Astrocyte (in vitro differentiated cells and primary cell): ENCODE measurements at regions not wholly inside any gene's neighbourhood (a gene's known extent, or its start where the extent isn't known, plus 50 kb on each side); places are given as distances from the start of the nearest gene placed in this dataset.

Experiments used
- DNase-seq: peaks from one replicate; pipeline ENCODE4 v3.0.0-alpha.2; 2010; ENCODE audit warnings: low read depth
- FAIRE-seq: peaks from 2 replicates; lab custom pipeline; 2011; peaks lifted over from hg19 to GRCh38; lab: Jason Lieb, UNC
- H2AFZ ChIP-seq: 2 replicates; pipeline ENCODE4 v1.6.0; 2012; ENCODE audit warnings: low read depth, low read length, inconsistent platforms
- H3K27ac ChIP-seq: 2 replicates; pipeline ENCODE4 v1.5.1; 2011; ENCODE audit warnings: low read depth, low read length, inconsistent platforms
- H3K27me3 ChIP-seq: 2 replicates; pipeline ENCODE4 v1.6.0; 2011; ENCODE audit warnings: low read length, inconsistent platforms; ENCODE audit not compliant: insufficient read depth
- H3K36me3 ChIP-seq: 2 replicates; pipeline ENCODE4 v1.5.1; 2011; ENCODE audit warnings: low read length, inconsistent platforms; ENCODE audit not compliant: insufficient read depth
- H3K4me1 ChIP-seq: 2 replicates; pipeline ENCODE4 v1.5.1; 2011; ENCODE audit warnings: low read length, inconsistent platforms; ENCODE audit not compliant: insufficient read depth
- H3K4me2 ChIP-seq: 2 replicates; pipeline ENCODE4 v1.6.0; 2012; ENCODE audit warnings: low read length, inconsistent platforms
- H3K4me3 ChIP-seq: 2 replicates; pipeline ENCODE4 v1.5.1; 2011; ENCODE audit warnings: low read depth, mild to moderate bottlenecking, low read length, inconsistent platforms; ENCODE audit not compliant: insufficient read depth
- H3K79me2 ChIP-seq: 2 replicates; pipeline ENCODE4 v1.6.0; 2012; ENCODE audit warnings: mild to moderate bottlenecking, low read length, inconsistent platforms; ENCODE audit not compliant: insufficient read depth
- H3K9ac ChIP-seq: 2 replicates; pipeline ENCODE4 v1.6.0; 2012; ENCODE audit warnings: mild to moderate bottlenecking, low read length, inconsistent platforms
- H3K9me3 ChIP-seq: 2 replicates; pipeline ENCODE4 v1.5.1; 2012; ENCODE audit warnings: low read depth, mild to moderate bottlenecking, low read length, inconsistent platforms; ENCODE audit not compliant: insufficient read depth
- H4K20me1 ChIP-seq: 2 replicates; pipeline ENCODE4 v1.6.0; 2012; ENCODE audit warnings: low read length, inconsistent platforms; ENCODE audit not compliant: insufficient read depth
- H3K27ac Mint-ChIP-seq: one replicate; pipeline ENCODE4 v1.8.0; 2021; ENCODE audit warnings: mild to moderate bottlenecking, mixed read lengths; ENCODE audit not compliant: unreplicated experiment
- H3K27me3 Mint-ChIP-seq: one replicate; pipeline ENCODE4 v1.8.0; 2021; ENCODE audit warnings: low read depth, mixed read lengths; ENCODE audit not compliant: unreplicated experiment
- H3K36me3 Mint-ChIP-seq: one replicate; pipeline ENCODE4 v1.8.0; 2021; ENCODE audit warnings: low read depth, mixed read lengths; ENCODE audit not compliant: unreplicated experiment
- H3K4me1 Mint-ChIP-seq: one replicate; pipeline ENCODE4 v1.8.0; 2021; ENCODE audit warnings: low read depth, mixed read lengths; ENCODE audit not compliant: unreplicated experiment
- H3K4me3 Mint-ChIP-seq: one replicate; pipeline ENCODE4 v1.8.0; 2021; ENCODE audit warnings: mild to moderate bottlenecking, moderate library complexity, mixed read lengths; ENCODE audit not compliant: unreplicated experiment
- H3K9me3 Mint-ChIP-seq: one replicate; pipeline ENCODE4 v1.8.0; 2021; ENCODE audit warnings: mild to moderate bottlenecking, mixed read lengths; ENCODE audit not compliant: unreplicated experiment
- CTCF ChIP-seq: IDR thresholded peaks from 2 replicates; pipeline ENCODE4 v1.5.1; 2011; ENCODE audit warnings: low read depth, mild to moderate bottlenecking, inconsistent platforms, low read length, moderate library complexity; ENCODE audit not compliant: insufficient read depth
- EZH2 ChIP-seq: IDR thresholded peaks from 2 replicates; pipeline ENCODE4 v1.6.1; 2012; ENCODE audit warnings: mild to moderate bottlenecking, low read length, inconsistent platforms; ENCODE audit not compliant: insufficient read depth

- FAIRE-seq (no peak), DNase-seq (no peak)
- H4K20me1 ChIP-seq: no peaks in the 10 kb centered on the region
- H3K4me2 ChIP-seq: no peak overlapping the region
- H3K4me1 ChIP-seq: no peaks in the 10 kb centered on the region
- H3K27me3 Mint-ChIP-seq: no peaks in the 10 kb centered on the region
- no peaks in the 10 kb centered on the region for H3K9me3 ChIP-seq
- no peaks in the 10 kb centered on the region for H3K4me1 Mint-ChIP-seq
- peaks cover 4% of the 10 kb centered on the region for H3K9me3 Mint-ChIP-seq
- no peaks in the 10 kb centered on the region for H3K79me2 ChIP-seq
- H3K36me3 Mint-ChIP-seq: peaks cover 42% of the 10 kb centered on the region
- no peak overlapping the region for H3K9ac ChIP-seq
- no peak overlapping the region for H3K4me3 Mint-ChIP-seq
- H2AFZ ChIP-seq: no peak overlapping the region
- no peak overlapping the region for H3K27ac ChIP-seq
- H3K27ac Mint-ChIP-seq: no peak overlapping the region
- no peaks in the 10 kb centered on the region for H3K27me3 ChIP-seq
- no peaks in the 10 kb centered on the region for H3K36me3 ChIP-seq
- TF ChIP-seq CTCF: no peak
- no peak for TF ChIP-seq EZH2
- no peak overlapping the region for H3K4me3 ChIP-seq
Measured at GRCh38 chr11:92801685-92802084, 167.8 kb upstream of the MTNR1B start.

GRCh38 chr11:92802644-92803043, 166.8 kb upstream of the MTNR1B start:
- H3K27me3 ChIP-seq: no peaks in the 10 kb centered on the region
- no peaks in the 10 kb centered on the region for H3K9me3 ChIP-seq
- H3K4me2 ChIP-seq: no peak overlapping the region
- no peak overlapping the region for H3K4me3 ChIP-seq
- no peak overlapping the region for H3K27ac ChIP-seq
- Mint-ChIP-seq H3K36me3 (peaks cover 41% of the 10 kb centered on the region), H3K9me3 (peaks cover 4% of the 10 kb centered on the region), H3K27ac (no peak overlapping the region), H3K4me1 (no peaks in the 10 kb centered on the region), H3K27me3 (no peaks in the 10 kb centered on the region), H3K4me3 (no peak overlapping the region)
- no peak for FAIRE-seq
- no peaks in the 10 kb centered on the region for H4K20me1 ChIP-seq
- H3K36me3 ChIP-seq: no peaks in the 10 kb centered on the region
- TF ChIP-seq CTCF: no peak
- no peak for TF ChIP-seq EZH2
- no peak overlapping the region for H3K9ac ChIP-seq
- no peaks in the 10 kb centered on the region for H3K79me2 ChIP-seq
- no peaks in the 10 kb centered on the region for H3K4me1 ChIP-seq
- H2AFZ ChIP-seq: no peak overlapping the region
- DNase-seq: no peak

- no peak overlapping the region for H3K4me2 ChIP-seq
- no peaks in the 10 kb centered on the region for H3K9me3 ChIP-seq
- no peaks in the 10 kb centered on the region for H3K36me3 ChIP-seq
- H3K27me3 Mint-ChIP-seq: no peaks in the 10 kb centered on the region
- no peak overlapping the region for H2AFZ ChIP-seq
- H3K4me3 Mint-ChIP-seq: no peak overlapping the region
- FAIRE-seq: no peak
- no peaks in the 10 kb centered on the region for H4K20me1 ChIP-seq
- no peaks in the 10 kb centered on the region for H3K4me1 Mint-ChIP-seq
- no peak overlapping the region for H3K27ac Mint-ChIP-seq
- no peak for DNase-seq
- no peak for TF ChIP-seq CTCF
- TF ChIP-seq EZH2: no peak
- H3K36me3 Mint-ChIP-seq: peaks cover 37% of the 10 kb centered on the region
- no peak overlapping the region for H3K4me3 ChIP-seq
- H3K9me3 Mint-ChIP-seq: peaks cover 4% of the 10 kb centered on the region
- no peak overlapping the region for H3K9ac ChIP-seq
- H3K27me3 ChIP-seq: no peaks in the 10 kb centered on the region
- no peaks in the 10 kb centered on the region for H3K79me2 ChIP-seq
- no peaks in the 10 kb centered on the region for H3K4me1 ChIP-seq
- no peak overlapping the region for H3K27ac ChIP-seq
Measured at GRCh38 chr11:92803391-92803790, 166.1 kb upstream of the MTNR1B start.
